Right cardiac atrium (tissue), 5 donors: ENCODE measurements at regions not wholly inside any gene's neighbourhood (a gene's known extent, or its start where the extent isn't known, plus 50 kb on each side); places are given as distances from the start of the nearest gene placed in this dataset.
"Not testable (repeated sequence)": the region's sequence is repeated elsewhere in the genome, so short reads cannot be mapped to it uniquely, and the experiment has no call there.

ENCODE experiments used
- ATAC-seq, 2 donors: fragments of 200-7000 bp; cut with Tn5 transposase; one replicate each; pipeline versions ENCODE4 v1.8.0 to v1.9.1; 2020; ENCODE audit warnings: moderate library complexity in 2 of 2, mild to moderate bottlenecking in 1 of 2
- DNase-seq, 3 donors: peaks; one replicate each; pipeline ENCODE4 v3.0.0-alpha.2; 2020
- H3K27ac ChIP-seq: one replicate; pipeline ENCODE4 v1.5.1; 2013; ENCODE audit warnings: mild to moderate bottlenecking, low read length, control low read depth, moderate library complexity
- H3K27me3 ChIP-seq: one replicate; pipeline ENCODE4 v1.6.1; 2013; ENCODE audit not compliant: control insufficient read depth, insufficient read depth
- H3K4me1 ChIP-seq: one replicate; pipeline ENCODE4 v1.6.1; 2013; ENCODE audit warnings: low read length; ENCODE audit not compliant: control insufficient read depth, insufficient read depth
- H3K4me3 ChIP-seq: one replicate; pipeline ENCODE4 v1.5.1; 2013; ENCODE audit warnings: low read length, control low read depth
- H3K9me3 ChIP-seq: one replicate; pipeline ENCODE4 v1.6.1; 2013; ENCODE audit warnings: low read length; ENCODE audit not compliant: control insufficient read depth
- WGBS: extraction: QIAGEN DNeasy Blood & Tissue Kit; methylation state at CpG from one replicate; pipeline ENCODE4 v1.1.7; 2013; 5-methylcytosine and 5-hydroxymethylcytosine counted together
- intact Hi-C, 4 donors: fragments of 100-400 bp; cut with DNase I; formaldehyde crosslinking; loops; one replicate each; pipeline versions ENCODE4 v1.11.0 to v1.14.0; 2022 to 2023
- donor health status: healthy with polysubstance abuse.
- donor health status: DM: no; HTN: yes; CAD: no.
- donor health status: DM: no; HTN: no; CAD: no.
- donor health status: DM: no; HTN: yes; CAD: no; lungs with severe emphysema.
- donor health status: DM: yes; HTN: yes; CAD: no.

GRCh38 chr2:217588266-217588665 lies 414.5 kb downstream of the TNS1 start:
- ATAC-seq (no peak), DNase-seq (no peak)
- 72% methylated on average over 4 of the region's 4 CpGs for WGBS
- no peaks in the 10 kb centered on the region for H3K9me3 ChIP-seq
- H3K27ac ChIP-seq = no peak overlapping the region
- intact Hi-C loops = no loop called here
- no peaks in the 10 kb centered on the region for H3K27me3 ChIP-seq
- H3K4me3 ChIP-seq = no peak overlapping the region
- H3K4me1 ChIP-seq = peaks cover 3% of the 10 kb centered on the region

DNA sequence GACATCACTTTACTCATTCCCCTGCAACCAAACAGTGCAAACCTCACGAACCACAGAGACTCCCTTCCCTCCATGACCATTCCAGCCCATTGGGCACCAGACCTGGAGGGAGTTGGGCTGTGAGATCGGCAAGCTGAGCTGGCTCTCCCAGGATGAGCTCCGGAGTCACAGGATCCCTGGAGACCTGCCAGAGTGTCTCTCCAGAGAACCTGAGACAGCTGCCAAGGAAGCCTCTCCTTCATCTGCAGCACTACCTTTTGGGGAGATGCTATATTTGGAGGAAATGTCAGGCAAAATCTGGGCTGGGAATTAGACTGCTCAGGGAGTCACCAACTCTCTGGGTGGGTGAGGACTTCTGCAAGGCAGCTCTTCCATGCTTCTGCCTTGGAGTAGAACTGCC lies 417.4 kb downstream of the TNS1 start:
- Histone ChIP-seq H3K4me1 (peaks cover 3% of the 10 kb centered on the region), H3K9me3 (no peaks in the 10 kb centered on the region), H3K27ac (no peak overlapping the region), H3K4me3 (no peak overlapping the region), H3K27me3 (no peaks in the 10 kb centered on the region)
- WGBS = 55% methylated on average over 3 of the region's 3 CpGs
- ATAC-seq (peak; percentile 58 to 64), DNase-seq (peak in 2 of 3 donors; percentile 28 to 39)
- intact Hi-C loops = no loop called here

- intact Hi-C loops, ATAC-seq, H3K27ac ChIP-seq, H3K4me3 ChIP-seq, H3K27me3 ChIP-seq, H3K9me3 ChIP-seq, DNase-seq, H3K4me1 ChIP-seq: not testable (repeated sequence)
- WGBS = 62% methylated on average over 1 of the region's 1 CpG
Observed at GRCh38 chr2:217580407-217580806, 422.4 kb downstream of the TNS1 start.

GRCh38 chr2:217573571-217573970 lies 429.2 kb downstream of the TNS1 start:
- DNase-seq (no peak), ATAC-seq (peak; percentile 64 to 75)
- Histone ChIP-seq H3K27ac (no peak overlapping the region), H3K4me1 (no peaks in the 10 kb centered on the region), H3K4me3 (no peak overlapping the region), H3K27me3 (no peaks in the 10 kb centered on the region), H3K9me3 (no peaks in the 10 kb centered on the region)
- intact Hi-C loops = no loop called here
- WGBS = 70% methylated on average over 3 of the region's 3 CpGs

DNA sequence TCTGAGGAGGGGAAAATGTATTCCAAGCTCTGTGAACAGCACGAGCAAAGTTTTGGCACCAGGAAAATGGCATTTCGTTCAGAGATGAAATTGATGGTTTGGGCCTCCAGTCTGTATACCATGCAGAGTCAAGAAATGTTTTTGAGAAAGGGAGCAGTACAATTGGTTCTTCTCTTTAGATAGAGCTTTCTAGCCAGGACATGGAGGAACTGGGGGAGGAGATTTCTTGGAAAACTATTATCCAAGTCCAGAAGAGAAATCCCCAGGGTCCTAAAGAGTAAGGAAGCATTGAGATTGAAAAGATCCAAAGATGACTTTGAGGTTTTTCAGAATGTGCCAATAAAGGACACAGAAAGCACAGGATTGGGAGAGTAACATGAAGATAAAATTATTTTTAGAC lies 432.4 kb downstream of the TNS1 start:
- H3K4me1 ChIP-seq = no peaks in the 10 kb centered on the region
- no peak overlapping the region for H3K27ac ChIP-seq
- DNase-seq (no peak), ATAC-seq (no peak)
- intact Hi-C loops = no loop called here
- no peaks in the 10 kb centered on the region for H3K9me3 ChIP-seq
- 71% methylated on average over 2 of the region's 2 CpGs for WGBS
- no peaks in the 10 kb centered on the region for H3K27me3 ChIP-seq
- H3K4me3 ChIP-seq = no peak overlapping the region

- no peak for DNase-seq
- Histone ChIP-seq H3K4me3 (no peak overlapping the region), H3K27me3 (no peaks in the 10 kb centered on the region), H3K4me1 (no peaks in the 10 kb centered on the region), H3K9me3 (no peaks in the 10 kb centered on the region), H3K27ac (no peak overlapping the region)
- ATAC-seq = no peak
- 62% methylated on average over 3 of the region's 3 CpGs for WGBS
- intact Hi-C loops = no loop called here
Observed at GRCh38 chr2:217568289-217568971, 434.4 kb downstream of the TNS1 start.

DNA sequence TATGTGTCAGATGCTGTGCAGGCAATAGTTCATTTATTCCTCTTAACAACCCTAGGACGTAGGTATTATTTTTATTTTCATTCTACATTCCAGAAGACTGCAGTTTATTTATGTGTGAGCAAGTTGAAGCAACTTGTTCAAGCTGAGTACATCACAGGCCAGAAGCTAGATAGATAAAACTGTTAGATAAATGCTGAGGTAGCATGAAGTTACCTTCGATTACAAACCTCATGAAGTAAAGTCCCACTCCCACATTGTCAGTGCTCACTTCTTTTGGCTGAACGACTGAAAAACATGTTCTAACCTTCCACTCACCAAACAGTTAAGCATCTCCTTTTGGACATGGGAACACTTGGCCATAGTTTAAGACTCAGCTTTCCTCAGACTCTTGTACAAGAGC lies 439.2 kb downstream of the TNS1 start:
- DNase-seq (no peak), ATAC-seq (no peak)
- no peak overlapping the region for H3K4me3 ChIP-seq
- no peak overlapping the region for H3K27ac ChIP-seq
- intact Hi-C loops = no loop called here
- WGBS = 85% methylated on average over 3 of the region's 3 CpGs
- H3K9me3 ChIP-seq = no peaks in the 10 kb centered on the region
- peaks cover 2% of the 10 kb centered on the region for H3K4me1 ChIP-seq
- no peaks in the 10 kb centered on the region for H3K27me3 ChIP-seq

DNA sequence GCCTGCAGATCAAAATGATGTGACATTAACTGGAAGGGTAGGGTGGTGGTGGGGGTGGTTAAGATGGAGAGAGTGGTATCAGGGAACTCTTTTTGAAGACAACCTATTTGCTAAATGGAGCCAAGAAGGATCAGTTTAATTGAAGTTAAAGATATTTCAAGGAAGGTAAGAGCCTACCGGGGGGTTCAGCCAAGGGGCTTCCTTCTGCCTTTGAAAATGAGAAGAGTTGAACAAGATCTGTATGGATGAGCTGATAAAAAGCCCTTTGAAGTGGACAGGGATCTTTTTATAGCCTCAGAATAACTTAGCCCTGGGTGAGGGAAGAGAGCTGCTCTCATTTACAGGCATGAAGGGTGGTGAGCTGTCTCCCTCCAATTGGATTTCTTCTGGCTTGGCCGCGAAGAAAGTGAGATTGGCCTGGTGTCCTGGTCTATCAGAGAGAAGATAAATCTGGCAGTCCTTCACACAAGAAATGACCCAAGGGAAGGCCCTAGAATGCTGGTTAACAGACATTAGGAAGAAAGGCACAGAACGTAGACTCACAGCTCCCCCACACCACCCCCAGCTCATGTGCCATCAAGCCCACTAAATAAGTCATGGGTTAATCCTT lies 439.8 kb downstream of the TNS1 start:
- H3K27me3 ChIP-seq = no peaks in the 10 kb centered on the region
- H3K9me3 ChIP-seq = no peaks in the 10 kb centered on the region
- no peak overlapping the region for H3K4me3 ChIP-seq
- H3K27ac ChIP-seq = no peak overlapping the region
- ATAC-seq (peak in 1 of 2 donors; percentile 29), DNase-seq (no peak)
- WGBS = 61% methylated on average over 4 of the region's 4 CpGs
- H3K4me1 ChIP-seq = peaks cover 2% of the 10 kb centered on the region
- intact Hi-C loops = no loop called here

- Histone ChIP-seq H3K27ac (no peak overlapping the region), H3K4me3 (no peak overlapping the region), H3K27me3 (no peaks in the 10 kb centered on the region), H3K9me3 (no peaks in the 10 kb centered on the region), H3K4me1 (peaks cover 5% of the 10 kb centered on the region)
- ATAC-seq = no peak
- DNase-seq = no peak
- intact Hi-C loops = no loop called here
- 84% methylated on average over 2 of the region's 2 CpGs for WGBS
Observed at GRCh38 chr2:217559084-217559483, 443.7 kb downstream of the TNS1 start.

- Histone ChIP-seq H3K4me3 (no peak overlapping the region), H3K9me3 (no peaks in the 10 kb centered on the region), H3K27me3 (no peaks in the 10 kb centered on the region), H3K4me1 (peaks cover 3% of the 10 kb centered on the region), H3K27ac (no peak overlapping the region)
- 41% methylated on average over 7 of the region's 7 CpGs for WGBS
- peak in 1 of 3 donors; percentile 63 for DNase-seq
- intact Hi-C loops = no loop called here
- peak; percentile 43 to 53 for ATAC-seq
Observed at GRCh38 chr2:217555081-217555876, 447.5 kb downstream of the TNS1 start.

- WGBS = 81% methylated on average over 2 of the region's 2 CpGs
Observed at GRCh38 chr2:217553679-217554078, 449.1 kb downstream of the TNS1 start.

More at GRCh38 chr2:217553679-217554078, 449.1 kb downstream of the TNS1 start:
- Histone ChIP-seq H3K9me3 (no peaks in the 10 kb centered on the region), H3K27ac (no peak overlapping the region), H3K27me3 (no peaks in the 10 kb centered on the region), H3K4me3 (no peak overlapping the region), H3K4me1 (peaks cover 3% of the 10 kb centered on the region)
- no peak for DNase-seq
- intact Hi-C loops = no loop called here
- peak; percentile 63 to 75 for ATAC-seq
